H9 (cell line): ENCODE measurements at regions not wholly inside any gene's neighbourhood (a gene's known extent, or its start where the extent isn't known, plus 50 kb on each side); places are given as distances from the start of the nearest gene placed in this dataset.

Experiments used
- DNase-seq: peaks from one replicate; pipeline ENCODE4 v3.0.0-alpha.2; 2017
- H2AFZ ChIP-seq: one replicate; pipeline ENCODE4 v1.6.1; 2013; ENCODE audit warnings: mild to moderate bottlenecking, low read length, control low read depth, moderate library complexity
- H2AK5ac ChIP-seq: 2 replicates; pipeline ENCODE4 v1.6.1; 2013; ENCODE audit warnings: low read length, control low read depth, mixed read lengths; ENCODE audit not compliant: insufficient read length
- H2BK120ac ChIP-seq: one replicate; pipeline ENCODE4 v1.6.1; 2013; ENCODE audit warnings: low read depth, mild to moderate bottlenecking, low read length, control low read depth, inconsistent platforms; ENCODE audit not compliant: poor library complexity, severe bottlenecking
- H2BK12ac ChIP-seq: 2 replicates; pipeline ENCODE4 v1.6.1; 2013; ENCODE audit warnings: low read length, control low read depth, mixed read lengths, low read depth; ENCODE audit not compliant: insufficient read length
- H2BK15ac ChIP-seq: 2 replicates; pipeline ENCODE4 v1.6.1; 2013; ENCODE audit warnings: low read depth, low read length, control low read depth
- H2BK20ac ChIP-seq: one replicate; pipeline ENCODE4 v1.6.1; 2013; ENCODE audit warnings: low read depth, mild to moderate bottlenecking, low read length, control low read depth, inconsistent platforms; ENCODE audit not compliant: poor library complexity, severe bottlenecking
- H2BK5ac ChIP-seq: 2 replicates; pipeline ENCODE4 v1.6.1; 2013; ENCODE audit warnings: low read length, control low read depth, mixed read lengths; ENCODE audit not compliant: insufficient read length
- H3K14ac ChIP-seq: 2 replicates; pipeline ENCODE4 v1.6.1; 2013; ENCODE audit warnings: low read length, control low read depth; ENCODE audit not compliant: insufficient read depth
- H3K18ac ChIP-seq: 2 replicates; pipeline ENCODE4 v1.6.1; 2013; ENCODE audit warnings: low read depth, mild to moderate bottlenecking, mixed read lengths, low read length, control low read depth; ENCODE audit not compliant: insufficient read length
- H3K23ac ChIP-seq: 2 replicates; pipeline ENCODE4 v1.6.1; 2013; ENCODE audit warnings: low read length, control low read depth, mixed read lengths, low read depth; ENCODE audit not compliant: insufficient read length
- H3K23me2 ChIP-seq: 2 replicates; pipeline ENCODE4 v1.6.1; 2013; ENCODE audit warnings: low read depth, mild to moderate bottlenecking, mixed read lengths, low read length, control low read depth; ENCODE audit not compliant: insufficient read length, poor library complexity, severe bottlenecking
- H3K27ac ChIP-seq: 2 replicates; pipeline ENCODE4 v1.5.1; 2013; ENCODE audit warnings: low read length, control low read depth, mixed read lengths, low read depth; ENCODE audit not compliant: insufficient read length
- H3K27me3 ChIP-seq: 2 replicates; pipeline ENCODE4 v1.6.1; 2013; ENCODE audit warnings: low read length, control low read depth, inconsistent platforms; ENCODE audit not compliant: insufficient read depth
- H3K4ac ChIP-seq: 2 replicates; pipeline ENCODE4 v1.6.1; 2013; ENCODE audit warnings: low read depth, mild to moderate bottlenecking, control low read depth, inconsistent platforms, low read length, moderate library complexity
- H3K4me1 ChIP-seq: 2 replicates; pipeline ENCODE4 v1.6.1; 2013; ENCODE audit warnings: low read length, control low read depth, inconsistent platforms; ENCODE audit not compliant: insufficient read depth
- H3K4me2 ChIP-seq: 2 replicates; pipeline ENCODE4 v1.6.1; 2013; ENCODE audit warnings: low read length, control low read depth, mixed read lengths; ENCODE audit not compliant: insufficient read length, insufficient read depth
- H3K56ac ChIP-seq: 2 replicates; pipeline ENCODE4 v1.6.1; 2013; ENCODE audit warnings: low read depth, mild to moderate bottlenecking, mixed read lengths, low read length, control low read depth; ENCODE audit not compliant: insufficient read length
- H3K79me1 ChIP-seq: 2 replicates; pipeline ENCODE4 v1.6.1; 2013; ENCODE audit warnings: low read depth, mild to moderate bottlenecking, moderate library complexity, low read length, control low read depth, inconsistent platforms; ENCODE audit not compliant: insufficient read depth, poor library complexity, severe bottlenecking
- H3K79me2 ChIP-seq: 2 replicates; pipeline ENCODE4 v1.6.1; 2013; ENCODE audit warnings: low read length, control low read depth, inconsistent platforms; ENCODE audit not compliant: insufficient read depth
- H3K9ac ChIP-seq: 2 replicates; pipeline ENCODE4 v1.6.1; 2013; ENCODE audit warnings: low read length, control low read depth, mixed read lengths; ENCODE audit not compliant: insufficient read length; ENCODE audit errors: extremely low read depth
- H3K9me3 ChIP-seq: one replicate; pipeline ENCODE4 v1.6.1; 2013; ENCODE audit warnings: low read depth, low read length, inconsistent platforms; ENCODE audit not compliant: control insufficient read depth
- H3T11ph ChIP-seq: one replicate; pipeline ENCODE4 v1.6.1; 2013; ENCODE audit warnings: mild to moderate bottlenecking, low read length, control low read depth, inconsistent platforms
- H4K20me1 ChIP-seq: one replicate; pipeline ENCODE4 v1.6.1; 2013; ENCODE audit not compliant: control insufficient read depth, insufficient read length, insufficient read depth
- H4K5ac ChIP-seq: 2 replicates; pipeline ENCODE4 v1.6.1; 2013; ENCODE audit warnings: low read depth, mild to moderate bottlenecking, mixed read lengths, low read length, control low read depth; ENCODE audit not compliant: insufficient read length
- H4K8ac ChIP-seq: replicated peaks from 2 replicates; pipeline ENCODE4 v1.6.1; 2013; ENCODE audit warnings: low read length, control low read depth, mixed read lengths, low read depth; ENCODE audit not compliant: insufficient read length
- H4K91ac ChIP-seq: 2 replicates; pipeline ENCODE4 v1.6.1; 2013; ENCODE audit warnings: low read depth, mild to moderate bottlenecking, moderate library complexity, mixed read lengths, low read length, control low read depth; ENCODE audit not compliant: insufficient read length
- H3K27ac Mint-ChIP-seq, 3 experiments: 2 replicates in 2 of 3; 3 replicates in 1 of 3; pipeline ENCODE4 v1.8.0; 2020 to 2021; ENCODE audit warnings: mixed read lengths in 3 of 3, mild to moderate bottlenecking in 1 of 3, moderate library complexity in 1 of 3
- H3K27me3 Mint-ChIP-seq: 2 replicates; pipeline ENCODE4 v1.8.0; 2021; ENCODE audit warnings: low read depth, mild to moderate bottlenecking, moderate library complexity, mixed read lengths
- H3K36me3 Mint-ChIP-seq, 3 experiments: 2 replicates in 2 of 3; 3 replicates in 1 of 3; pipeline ENCODE4 v1.8.0; 2020 to 2021; ENCODE audit warnings: low read depth in 3 of 3, mixed read lengths in 3 of 3; ENCODE audit not compliant: insufficient read depth in 1 of 3
- H3K4me1 Mint-ChIP-seq, 2 experiments: 2 replicates each; pipeline ENCODE4 v1.8.0; 2020; ENCODE audit warnings: mixed read lengths in 2 of 2
- H3K4me3 Mint-ChIP-seq, 2 experiments: 2 replicates in 1 of 2; 3 replicates in 1 of 2; pipeline ENCODE4 v1.8.0; 2020 to 2021; ENCODE audit warnings: mild to moderate bottlenecking in 2 of 2, mixed read lengths in 2 of 2, moderate library complexity in 1 of 2
- H3K9me3 Mint-ChIP-seq, 2 experiments: 2 replicates in 1 of 2; 3 replicates in 1 of 2; pipeline ENCODE4 v1.8.0; 2020; ENCODE audit warnings: mild to moderate bottlenecking in 2 of 2, mixed read lengths in 2 of 2, moderate library complexity in 1 of 2
- CTCF ChIP-seq: fragments of 200-600 bp; sonication (generic); conservative IDR thresholded peaks from 3 replicates; pipeline ENCODE4 v1.8.0; 2021; ENCODE audit warnings: antibody characterized with exemption, mild to moderate bottlenecking
- WGBS: extraction: QIAGEN DNeasy Blood & Tissue Kit; methylation state at CpG from one replicate; pipeline ENCODE4 v1.1.7; 2013; ENCODE audit warnings: missing lambda C conversion rate, low lambda C conversion rate, mixed read lengths; ENCODE audit not compliant: insufficient read length; ENCODE audit errors: extremely low coverage; 5-methylcytosine and 5-hydroxymethylcytosine counted together

DNA sequence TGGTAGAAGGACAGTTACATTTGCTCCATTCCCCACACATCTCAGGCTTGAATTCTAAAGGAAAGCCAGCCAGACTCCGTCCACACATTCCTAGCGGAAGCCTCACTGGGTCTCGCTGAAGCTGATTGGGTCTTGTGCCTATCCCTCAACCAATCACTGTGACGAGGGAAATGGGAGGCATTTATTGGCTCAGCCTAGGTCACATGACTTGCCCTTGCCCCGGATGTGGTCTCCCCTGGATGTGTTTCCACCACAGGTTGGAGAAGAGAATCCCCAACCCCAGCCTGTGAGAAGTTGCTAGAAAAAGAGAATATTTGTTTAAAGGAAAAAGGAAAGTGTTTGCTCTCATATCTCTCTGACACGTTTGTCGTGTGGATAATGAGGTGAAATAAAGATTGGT is 93.4 kb downstream of the C12orf75 start:
- H3K4me1 ChIP-seq, result no peaks in the 10 kb centered on the region
- no peak for DNase-seq
- H3K4me2 ChIP-seq, result no peak overlapping the region
- no peak overlapping the region for H3K23ac ChIP-seq
- no peak overlapping the region for H4K8ac ChIP-seq
- Mint-ChIP-seq H3K9me3 (no peaks in the 10 kb centered on the region), H3K4me1 (peaks cover under 1 to 7% of the 10 kb centered on the region in 2 experiments; a peak in 3 of 4 replicates), H3K27me3 (no peaks in the 10 kb centered on the region; the same call in 1 of the 2 replicates), H3K36me3 (peaks cover 0 to 5% (median 0%) of the 10 kb centered on the region in 3 experiments; a peak in 1 of 7 replicates), H3K4me3 (no peak overlapping the region), H3K27ac (no peak overlapping the region)
- no peak overlapping the region for H3K14ac ChIP-seq
- no peaks in the 10 kb centered on the region for H3K27me3 ChIP-seq
- TF ChIP-seq CTCF, result no peak
- no peak overlapping the region for H4K91ac ChIP-seq
- H2BK20ac ChIP-seq, result no peak overlapping the region
- no peak overlapping the region for H2BK12ac ChIP-seq
- H3T11ph ChIP-seq, result no peak overlapping the region
- H3K4ac ChIP-seq, result no peak overlapping the region
- H3K18ac ChIP-seq, result no peak overlapping the region
- H3K27ac ChIP-seq, result no peak overlapping the region
- H3K9me3 ChIP-seq, result no peaks in the 10 kb centered on the region
- no peaks in the 10 kb centered on the region for H3K79me1 ChIP-seq
- H4K5ac ChIP-seq, result no peak overlapping the region
- no peaks in the 10 kb centered on the region for H3K79me2 ChIP-seq
- H2AFZ ChIP-seq, result no peak overlapping the region
- H4K20me1 ChIP-seq, result no peaks in the 10 kb centered on the region
- no peak overlapping the region for H3K56ac ChIP-seq
- H3K23me2 ChIP-seq, result no peaks in the 10 kb centered on the region
- no peak overlapping the region for H2BK5ac ChIP-seq
- H2BK120ac ChIP-seq, result no peak overlapping the region
- no peak overlapping the region for H2BK15ac ChIP-seq
- H3K9ac ChIP-seq, result no peak overlapping the region
- H2AK5ac ChIP-seq, result no peak overlapping the region
- no CpG with 5 or more reads among the region's 7 CpGs for WGBS
